ENCODE measurements at regions not wholly inside any gene's neighbourhood (a gene's known extent, or its start where the extent isn't known, plus 50 kb on each side); places are given as distances from the start of the nearest gene placed in this dataset.

- TF ChIP-seq CTCF (IDR thresholded peaks at IDR 0.05; ENCODE audit: low read depth, low read length) (no peak), EZH2phosphoT487 (IDR thresholded peaks at IDR 0.05; ENCODE audit: low read depth) (no peak)
Observed at GRCh38 chr9:734831-735511, 106.5 kb upstream of the DMRT1 start.

All from OCI-LY3 (cell line).